Adrenal gland (tissue), 9 donors: ENCODE measurements at regions not wholly inside any gene's neighbourhood (a gene's known extent, or its start where the extent isn't known, plus 50 kb on each side); places are given as distances from the start of the nearest gene placed in this dataset.

Experiments
- DNase-seq, 7 donors: peaks; one replicate each; pipeline ENCODE4 v3.0.0-alpha.2; 2019 to 2020
- H3K27ac ChIP-seq, 5 donors: fragments of 200-600 bp; sonication (generic) in 4 of 5; 1 replicate in 3 of 5; 2 replicates in 2 of 5; pipeline versions ENCODE4 v1.5.1 to v1.8.0; 2016 to 2020; ENCODE audit warnings: mild to moderate bottlenecking in 1 of 5
- H3K27me3 ChIP-seq: fragments of 200-600 bp; 2 replicates; pipeline ENCODE4 v1.8.0; 2021
- H3K36me3 ChIP-seq, 2 donors: fragments of 200-600 bp; replicated peaks in 1 of 2; 1 replicate in 1 of 2; 2 replicates in 1 of 2; pipeline versions ENCODE4 v1.5.1 to v1.8.0; 2018 to 2022
- H3K4me1 ChIP-seq, 2 donors: fragments of 200-600 bp; replicated peaks in 1 of 2; 1 replicate in 1 of 2; 2 replicates in 1 of 2; pipeline versions ENCODE4 v1.5.1 to v1.8.0; 2018 to 2021
- H3K4me3 ChIP-seq, 4 donors: fragments of 200-600 bp; sonication (generic) in 3 of 4; one replicate each; pipeline ENCODE4 v1.5.1; 2016 to 2018
- H3K9me3 ChIP-seq, 3 donors: fragments of 200-600 bp; sonication (generic) in 1 of 3; replicated peaks in 1 of 3; 1 replicate in 2 of 3; 2 replicates in 1 of 3; pipeline versions ENCODE4 v1.5.1 to v1.8.0; 2016 to 2021
- POLR2A ChIP-seq, 2 donors: fragments of 450-650 bp; IDR thresholded peaks; one replicate each; pipeline ENCODE4 v1.6.1; 2017; ENCODE audit warnings: antibody characterized with exemption in 2 of 2, mild to moderate bottlenecking in 2 of 2, moderate library complexity in 1 of 2
- WGBS, 4 donors: extraction: QIAGEN DNeasy Blood & Tissue Kit in 2 of 4; methylation state at CpG; one replicate each; pipeline versions ENCODE4 v1.1.5 to v1.1.7; 2013 to 2017; 5-methylcytosine and 5-hydroxymethylcytosine counted together
- intact Hi-C, 2 donors: fragments of 100-400 bp; cut with DNase I; formaldehyde crosslinking; loops; one replicate each; pipeline versions ENCODE4 v1.14.1 to v1.15.0; 2022 to 2023
- TF ChIP-seq, protein P1 (sequence below), 6 experiments: fragments of 450-650 bp in 4 of 6; fragments of 200-600 bp in 2 of 6; sonication (generic) in 1 of 6; IDR thresholded peaks; 1 replicate in 5 of 6; 2 replicates in 1 of 6; pipeline versions ENCODE4 v1.5.1 to v1.8.0; 2016 to 2021; ENCODE audit warnings: antibody characterized with exemption in 6 of 6, mild to moderate bottlenecking in 2 of 6, moderate library complexity in 1 of 6
- donor health status: healthy with polysubstance abuse.
- donor health status: Bipolar disorder and iron deficiency.
- donor health status: DM: yes; HTN: yes; CAD: no.
- donor health status: DM: no; HTN: no; CAD: no.
- donor health status: DM: no; HTN: no; CAD: no.

- H3K9me3 ChIP-seq = no peaks in the 10 kb centered on the region
- no peak for DNase-seq
- H3K36me3 ChIP-seq = no peaks in the 10 kb centered on the region
- peaks cover 0 to 4% of the 10 kb centered on the region in 2 donors for H3K4me1 ChIP-seq
- 50 to 88% (median 80%) methylated on average over 1 of the region's 1 CpG for WGBS, 4 donors
- intact Hi-C loops = no loop called here
- TF ChIP-seq POLR2A (IDR thresholded peaks at IDR 0.05) = no peak
- TF ChIP-seq, protein P1, sequence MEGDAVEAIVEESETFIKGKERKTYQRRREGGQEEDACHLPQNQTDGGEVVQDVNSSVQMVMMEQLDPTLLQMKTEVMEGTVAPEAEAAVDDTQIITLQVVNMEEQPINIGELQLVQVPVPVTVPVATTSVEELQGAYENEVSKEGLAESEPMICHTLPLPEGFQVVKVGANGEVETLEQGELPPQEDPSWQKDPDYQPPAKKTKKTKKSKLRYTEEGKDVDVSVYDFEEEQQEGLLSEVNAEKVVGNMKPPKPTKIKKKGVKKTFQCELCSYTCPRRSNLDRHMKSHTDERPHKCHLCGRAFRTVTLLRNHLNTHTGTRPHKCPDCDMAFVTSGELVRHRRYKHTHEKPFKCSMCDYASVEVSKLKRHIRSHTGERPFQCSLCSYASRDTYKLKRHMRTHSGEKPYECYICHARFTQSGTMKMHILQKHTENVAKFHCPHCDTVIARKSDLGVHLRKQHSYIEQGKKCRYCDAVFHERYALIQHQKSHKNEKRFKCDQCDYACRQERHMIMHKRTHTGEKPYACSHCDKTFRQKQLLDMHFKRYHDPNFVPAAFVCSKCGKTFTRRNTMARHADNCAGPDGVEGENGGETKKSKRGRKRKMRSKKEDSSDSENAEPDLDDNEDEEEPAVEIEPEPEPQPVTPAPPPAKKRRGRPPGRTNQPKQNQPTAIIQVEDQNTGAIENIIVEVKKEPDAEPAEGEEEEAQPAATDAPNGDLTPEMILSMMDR (IDR thresholded peaks at IDR 0.05) = no peak
- H3K4me3 ChIP-seq = no peak overlapping the region
- H3K27me3 ChIP-seq = peaks cover 20% of the 10 kb centered on the region
- no peak overlapping the region for H3K27ac ChIP-seq
These were observed 373.2 kb downstream of the BCOR start for GRCh38 chrX:39724544-39724943.

DNA sequence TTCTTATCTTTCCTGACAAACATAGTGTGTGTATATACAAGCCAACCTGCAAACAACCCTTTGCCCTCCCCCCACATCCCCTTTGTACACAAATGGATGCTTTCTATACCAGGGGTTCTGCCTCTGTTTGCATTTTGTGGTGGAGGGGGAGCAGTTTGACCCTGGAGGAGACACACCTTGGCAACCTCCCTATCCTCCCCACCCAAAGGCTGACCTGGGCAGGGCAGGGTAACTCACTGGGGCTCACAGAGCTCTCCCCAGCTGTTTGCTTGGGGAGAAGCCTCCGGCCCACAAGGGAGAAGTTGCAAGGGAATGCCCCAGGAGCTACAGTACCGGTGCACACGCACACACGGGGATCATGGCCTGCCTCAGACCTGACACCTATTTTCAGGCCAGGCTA, 372.6 kb downstream of the BCOR start:
- H3K4me3 ChIP-seq = no peak overlapping the region
- TF ChIP-seq POLR2A (IDR thresholded peaks at IDR 0.05) = no peak
- TF ChIP-seq, protein P1 (IDR thresholded peaks at IDR 0.05) = no peak
- intact Hi-C loops = no loop called here
- no peak overlapping the region for H3K27ac ChIP-seq
- H3K36me3 ChIP-seq = no peaks in the 10 kb centered on the region
- no peak for DNase-seq
- no peaks in the 10 kb centered on the region for H3K9me3 ChIP-seq
- peaks cover 0 to 4% of the 10 kb centered on the region in 2 donors for H3K4me1 ChIP-seq
- peaks cover 26% of the 10 kb centered on the region for H3K27me3 ChIP-seq
- 77 to 93% (median 78%) methylated on average over 3 to 4 of the region's 4 CpGs; no CpG with 5 or more reads in 1 of the 4 donors for whole genome bisulfite sequencing, 4 donors

DNA sequence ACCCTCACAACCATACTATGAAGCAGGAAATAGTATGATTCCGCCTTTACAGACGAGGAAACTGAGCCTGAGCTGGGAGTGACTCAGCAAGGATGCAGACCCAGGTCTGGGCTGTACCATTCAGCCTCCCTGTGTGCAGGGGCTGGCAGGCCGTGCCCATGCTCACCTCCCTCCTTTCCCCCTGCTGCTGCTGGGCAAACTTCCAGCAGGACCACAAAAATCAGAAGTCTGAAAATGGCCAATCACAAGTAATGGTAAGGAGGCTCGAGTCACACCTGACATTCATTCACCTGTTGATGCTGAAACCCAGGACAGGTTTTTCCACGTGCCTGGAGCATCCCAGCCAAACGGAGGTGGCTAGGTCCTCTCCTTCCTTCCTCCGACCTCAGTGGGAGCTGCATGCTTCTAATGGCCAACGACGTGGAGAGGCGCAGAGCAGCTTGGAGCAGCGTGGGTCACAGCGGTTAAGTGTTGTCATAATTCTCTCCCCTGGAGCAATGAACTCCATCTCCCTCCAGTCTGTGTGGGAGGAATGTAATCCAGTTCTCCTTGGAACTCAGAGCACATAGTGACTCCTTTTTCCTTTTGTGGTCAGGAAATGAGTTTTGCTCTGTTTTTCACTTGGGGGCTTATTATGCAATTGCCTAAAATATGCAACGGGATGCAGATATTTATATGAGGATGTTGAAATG, 371.7 kb downstream of the BCOR start:
- TF ChIP-seq, protein P1 (IDR thresholded peaks at IDR 0.05) = no peak
- TF ChIP-seq POLR2A (IDR thresholded peaks at IDR 0.05) = no peak
- Histone ChIP-seq H3K4me3 (no peak overlapping the region), H3K27me3 (peaks cover 29% of the 10 kb centered on the region), H3K9me3 (no peaks in the 10 kb centered on the region), H3K27ac (no peak overlapping the region), H3K36me3 (no peaks in the 10 kb centered on the region), H3K4me1 (peaks cover 0 to 4% of the 10 kb centered on the region in 2 donors)
- WGBS, 4 donors = 63 to 70% (median 68%) methylated on average over 9 to 13 of the region's 13 CpGs
- no peak for DNase-seq
- intact Hi-C loops = no loop called here

DNA sequence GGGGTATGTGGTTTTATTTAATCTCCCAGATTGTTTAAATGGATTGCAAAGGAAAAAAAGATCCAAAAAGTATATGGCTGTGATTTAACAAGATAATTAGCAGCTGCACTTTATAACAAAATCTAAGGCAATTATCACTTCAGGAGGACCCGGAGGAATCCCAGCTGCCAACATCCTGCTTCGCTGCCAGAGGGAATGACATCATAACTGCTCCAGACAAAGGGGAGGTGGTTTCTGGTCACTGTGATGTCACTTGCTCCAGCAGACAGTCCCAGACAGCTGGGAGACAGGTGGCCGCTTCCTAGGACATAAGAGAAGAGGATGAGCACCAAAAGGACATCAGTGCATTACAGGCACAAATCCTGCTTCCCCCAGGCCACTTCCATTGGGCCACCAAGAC, 371.0 kb downstream of the BCOR start:
- H3K27ac ChIP-seq = peak overlapping the region in 1 of 5 donors; percentile 8
- peaks cover 0 to 4% of the 10 kb centered on the region in 2 donors for H3K4me1 ChIP-seq
- peaks cover 32% of the 10 kb centered on the region for H3K27me3 ChIP-seq
- intact Hi-C loops = no loop called here
- TF ChIP-seq, protein P1 (IDR thresholded peaks at IDR 0.05) = no peak
- TF ChIP-seq POLR2A (IDR thresholded peaks at IDR 0.05) = no peak
- WGBS, 4 donors = 54 to 70% (median 60%) methylated on average over 3 of the region's 3 CpGs
- no peaks in the 10 kb centered on the region for H3K36me3 ChIP-seq
- H3K4me3 ChIP-seq = no peak overlapping the region
- peak in 1 of 7 donors; percentile 72 for DNase-seq
- H3K9me3 ChIP-seq = no peaks in the 10 kb centered on the region
